ENCODE measurements at regions not wholly inside any gene's neighbourhood (a gene's known extent, or its start where the extent isn't known, plus 50 kb on each side); places are given as distances from the start of the nearest gene placed in this dataset.

DNA sequence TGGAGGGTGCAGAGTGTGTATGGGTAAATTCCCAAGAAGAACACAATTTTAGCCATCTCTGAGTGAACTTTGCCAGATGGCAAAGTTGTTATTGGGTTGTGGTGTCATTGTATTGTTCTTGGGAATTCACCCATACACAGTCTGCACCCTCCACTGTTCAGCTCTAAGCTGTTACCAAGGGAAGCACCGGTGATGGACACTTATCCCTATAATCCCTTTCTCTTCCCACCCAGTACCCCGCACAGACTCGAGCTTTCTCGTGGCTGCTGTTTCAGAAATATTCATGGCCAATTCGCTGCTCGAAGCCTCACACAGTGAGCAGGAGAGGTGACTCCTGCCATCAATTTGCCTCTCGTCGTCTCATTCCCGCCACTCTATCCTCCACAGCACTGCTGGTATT lies 95.7 kb upstream of the PALMD start:
- Mint-ChIP-seq H3K4me1 (no peaks in the 10 kb centered on the region), H3K27me3 (ENCODE audit: low read depth in 3 of 3) (no peaks in the 10 kb centered on the region), H3K9me3 (peaks cover 0 to 3% (median 1%) of the 10 kb centered on the region in 7 donors), H3K27ac (no peak overlapping the region), H3K4me3 (no peak overlapping the region), H3K36me3 (no peaks in the 10 kb centered on the region)
- Histone ChIP-seq H2AFZ (ENCODE audit: insufficient read depth, low read depth, low read length, poor library complexity, severe bottlenecking) (no peak overlapping the region), H3K4me1 (ENCODE audit: control insufficient read depth in 1 of 2, insufficient read depth in 2 of 2, low read length in 2 of 2) (no peaks in the 10 kb centered on the region), H3K9ac (ENCODE audit: insufficient read depth, low read length, poor library complexity, severe bottlenecking) (no peak overlapping the region), H3K36me3 (replicated peaks in 1 of 2; ENCODE audit: control insufficient read depth in 1 of 2, insufficient read depth in 2 of 2, low read length in 2 of 2) (no peaks in the 10 kb centered on the region), H3K27ac (ENCODE audit: low read depth in 1 of 2, low read length in 2 of 2) (no peak overlapping the region), H3K79me2 (ENCODE audit: insufficient read depth, low read length) (no peaks in the 10 kb centered on the region), H3K4me3 (replicated peaks in 1 of 3; ENCODE audit: low read depth in 2 of 3, low read length in 3 of 3) (no peak overlapping the region), H3K9me3 (replicated peaks in 1 of 2; ENCODE audit: control insufficient read depth in 1 of 2, insufficient read depth in 1 of 2, low read length in 2 of 2) (no peaks in the 10 kb centered on the region), H3K4me2 (replicated peaks; ENCODE audit: extremely low read depth, low read length, poor library complexity, severe bottlenecking) (no peak overlapping the region), H3K27me3 (ENCODE audit: control insufficient read depth in 2 of 2, insufficient read depth in 2 of 2, low read length in 2 of 2) (no peaks in the 10 kb centered on the region), H4K20me1 (ENCODE audit: insufficient read depth, low read length) (no peaks in the 10 kb centered on the region)
- intact Hi-C loops (cut with micrococcal nuclease) = no loop called here
- TF ChIP-seq, protein P1, sequence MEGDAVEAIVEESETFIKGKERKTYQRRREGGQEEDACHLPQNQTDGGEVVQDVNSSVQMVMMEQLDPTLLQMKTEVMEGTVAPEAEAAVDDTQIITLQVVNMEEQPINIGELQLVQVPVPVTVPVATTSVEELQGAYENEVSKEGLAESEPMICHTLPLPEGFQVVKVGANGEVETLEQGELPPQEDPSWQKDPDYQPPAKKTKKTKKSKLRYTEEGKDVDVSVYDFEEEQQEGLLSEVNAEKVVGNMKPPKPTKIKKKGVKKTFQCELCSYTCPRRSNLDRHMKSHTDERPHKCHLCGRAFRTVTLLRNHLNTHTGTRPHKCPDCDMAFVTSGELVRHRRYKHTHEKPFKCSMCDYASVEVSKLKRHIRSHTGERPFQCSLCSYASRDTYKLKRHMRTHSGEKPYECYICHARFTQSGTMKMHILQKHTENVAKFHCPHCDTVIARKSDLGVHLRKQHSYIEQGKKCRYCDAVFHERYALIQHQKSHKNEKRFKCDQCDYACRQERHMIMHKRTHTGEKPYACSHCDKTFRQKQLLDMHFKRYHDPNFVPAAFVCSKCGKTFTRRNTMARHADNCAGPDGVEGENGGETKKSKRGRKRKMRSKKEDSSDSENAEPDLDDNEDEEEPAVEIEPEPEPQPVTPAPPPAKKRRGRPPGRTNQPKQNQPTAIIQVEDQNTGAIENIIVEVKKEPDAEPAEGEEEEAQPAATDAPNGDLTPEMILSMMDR (IDR thresholded peaks at IDR 0.05) = no peak
- no peak for DNase-seq
- 95% methylated on average over 9 of the region's 9 CpGs for WGBS (ENCODE audit: insufficient coverage)

DNA sequence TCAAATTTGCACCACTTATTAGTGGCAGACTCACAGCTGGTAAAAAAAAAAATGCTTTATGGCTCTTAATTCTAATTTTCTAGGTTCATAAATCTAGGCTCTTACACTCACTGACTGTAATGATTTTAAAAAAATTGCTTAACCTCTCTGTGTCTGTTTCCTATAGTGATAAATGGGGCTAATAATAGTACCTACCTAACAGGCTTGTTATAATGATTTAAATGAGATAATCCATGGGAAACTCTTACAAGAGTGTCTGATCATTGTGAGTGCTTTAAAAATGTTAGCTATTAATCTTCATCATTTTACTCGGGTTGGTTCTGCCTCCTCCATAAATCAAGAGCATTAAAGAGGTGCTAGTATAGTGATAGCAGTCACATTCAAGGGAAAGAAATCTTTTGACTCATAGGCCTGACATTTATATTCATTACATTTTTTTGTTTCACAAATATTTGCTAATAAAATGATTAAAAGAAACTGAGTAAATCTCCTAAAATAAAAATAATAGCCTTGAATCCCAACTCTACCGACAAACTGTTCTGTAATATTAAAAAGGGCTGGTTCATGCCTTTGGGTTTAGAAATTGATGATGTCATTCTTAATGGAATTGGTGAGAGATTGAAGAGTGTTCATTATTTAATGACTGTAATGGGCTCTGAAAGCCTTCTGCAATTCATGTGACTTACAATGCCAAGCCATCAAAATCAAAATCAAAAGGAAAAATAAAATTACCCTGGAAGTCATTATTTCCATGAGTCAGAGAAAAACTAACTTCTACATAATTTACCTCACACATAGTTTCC lies 93.9 kb upstream of the PALMD start:
- Mint-ChIP-seq H3K4me3 (no peak overlapping the region), H3K4me1 (no peaks in the 10 kb centered on the region), H3K27me3 (ENCODE audit: low read depth in 3 of 3) (no peaks in the 10 kb centered on the region), H3K9me3 (peaks cover 0 to 3% (median 1%) of the 10 kb centered on the region in 7 donors), H3K27ac (no peak overlapping the region), H3K36me3 (no peaks in the 10 kb centered on the region)
- no peaks in the 10 kb centered on the region for H3K79me2 ChIP-seq (ENCODE audit: insufficient read depth, low read length)
- WGBS (ENCODE audit: insufficient coverage) = no CpG with 5 or more reads among the region's 2 CpGs
- no peak overlapping the region for H2AFZ ChIP-seq (ENCODE audit: insufficient read depth, low read depth, low read length, poor library complexity, severe bottlenecking)
- H4K20me1 ChIP-seq (ENCODE audit: insufficient read depth, low read length) = no peaks in the 10 kb centered on the region
- DNase-seq = no peak
- TF ChIP-seq, protein P1 (IDR thresholded peaks at IDR 0.05) = no peak
- no peak overlapping the region for H3K9ac ChIP-seq (ENCODE audit: insufficient read depth, low read length, poor library complexity, severe bottlenecking)
- H3K27ac ChIP-seq (ENCODE audit: low read depth in 1 of 2, low read length in 2 of 2) = no peak overlapping the region
- H3K4me3 ChIP-seq (replicated peaks in 1 of 3; ENCODE audit: low read depth in 2 of 3, low read length in 3 of 3) = no peak overlapping the region
- H3K9me3 ChIP-seq (replicated peaks in 1 of 2; ENCODE audit: control insufficient read depth in 1 of 2, insufficient read depth in 1 of 2, low read length in 2 of 2) = no peaks in the 10 kb centered on the region
- intact Hi-C loops (cut with micrococcal nuclease) = no loop called here
- no peak overlapping the region for H3K4me2 ChIP-seq (replicated peaks; ENCODE audit: extremely low read depth, low read length, poor library complexity, severe bottlenecking)
- no peaks in the 10 kb centered on the region for H3K4me1 ChIP-seq (ENCODE audit: control insufficient read depth in 1 of 2, insufficient read depth in 2 of 2, low read length in 2 of 2)
- no peaks in the 10 kb centered on the region for H3K27me3 ChIP-seq (ENCODE audit: control insufficient read depth in 2 of 2, insufficient read depth in 2 of 2, low read length in 2 of 2)
- H3K36me3 ChIP-seq (replicated peaks in 1 of 2; ENCODE audit: control insufficient read depth in 1 of 2, insufficient read depth in 2 of 2, low read length in 2 of 2) = no peaks in the 10 kb centered on the region

Data from CD14-positive monocyte (primary cell).